ENCODE measurements at regions not wholly inside any gene's neighbourhood (a gene's known extent, or its start where the extent isn't known, plus 50 kb on each side); places are given as distances from the start of the nearest gene placed in this dataset.

DNA sequence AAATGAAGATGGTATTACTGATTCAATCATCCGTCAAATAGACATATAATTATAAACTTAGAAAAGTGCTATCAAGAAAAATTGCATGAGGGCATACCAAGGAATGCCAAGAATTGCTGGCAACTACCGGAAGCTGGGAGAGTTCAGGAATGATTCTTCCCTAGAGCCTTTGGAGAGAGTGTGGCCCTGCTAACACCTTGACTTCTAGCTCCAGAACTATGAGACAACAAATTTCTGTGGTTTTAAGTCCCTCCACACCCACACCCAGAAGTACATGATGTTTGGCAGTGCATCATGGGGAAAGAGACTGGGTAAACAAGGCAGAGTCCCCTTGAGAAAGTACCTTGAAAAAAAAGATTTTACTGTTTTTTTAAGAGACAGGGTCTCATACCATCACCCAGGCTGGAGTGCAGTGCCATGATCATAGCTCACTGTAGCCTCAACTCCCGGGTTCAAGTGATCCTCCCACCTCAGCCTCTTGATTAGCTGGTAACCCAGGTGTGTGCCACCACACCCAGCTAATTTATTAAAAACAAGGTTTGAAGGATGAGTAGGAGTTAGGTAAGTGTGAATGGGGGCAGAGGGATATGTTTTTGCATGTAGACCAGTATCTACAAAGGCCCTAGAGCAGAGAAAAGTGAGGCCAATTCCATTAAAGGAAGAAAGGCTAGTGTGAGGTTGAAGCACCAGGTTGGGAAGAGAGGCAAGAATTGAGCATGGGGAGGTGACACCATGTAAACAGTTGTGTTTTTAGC, 53.1 kb downstream of the GSX2 start:
- DNase-seq (ENCODE audit: low spot score): no peak

DNA sequence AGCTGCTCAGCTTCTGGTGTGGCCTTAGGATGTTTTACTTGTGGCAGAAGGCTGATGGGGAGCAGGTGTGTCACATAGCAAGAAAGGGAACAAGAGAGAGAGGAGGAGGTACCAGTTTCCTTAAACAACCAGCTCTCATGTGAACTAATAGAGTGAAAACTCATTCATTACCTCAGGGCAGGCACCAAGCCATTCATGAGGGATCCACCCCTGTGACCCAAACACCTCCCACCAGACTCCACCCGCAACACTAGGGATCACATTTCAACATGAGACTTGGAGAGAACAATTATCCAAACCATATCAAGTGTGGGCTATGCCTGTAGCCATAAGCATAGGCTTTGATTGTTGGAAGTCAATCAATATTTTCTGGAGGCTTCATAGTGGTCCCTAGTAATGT, 56.0 kb downstream of the GSX2 start:
- no peak for DNase-seq (ENCODE audit: low spot score)

DNA sequence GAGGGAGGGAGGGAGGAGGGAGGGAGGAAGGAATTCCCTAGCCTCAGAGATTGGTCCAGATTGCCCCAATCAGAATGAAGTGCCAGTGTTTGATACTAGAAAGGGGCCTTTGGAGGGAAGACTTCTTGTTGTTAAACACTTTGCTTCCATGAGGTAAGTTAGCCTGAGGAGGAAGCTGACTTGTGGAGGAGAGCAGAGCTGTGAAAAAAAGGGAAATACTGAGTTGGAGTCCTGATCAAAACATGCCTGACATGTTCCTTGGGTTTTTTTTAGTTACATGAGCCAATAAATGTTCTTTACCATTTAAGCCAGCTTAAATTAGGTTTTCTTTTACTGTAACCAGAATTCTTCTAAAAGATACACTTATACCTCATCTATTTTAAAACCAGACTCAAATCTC, 57.6 kb downstream of the GSX2 start:
- no peak for DNase-seq (ENCODE audit: low spot score)

GRCh38 chr4:54159543-54159942, 59.6 kb downstream of the GSX2 start:
- no peak for DNase-seq (ENCODE audit: low spot score)

- no peak for DNase-seq (ENCODE audit: low spot score)
These were observed 64.1 kb upstream of the PDGFRA start for GRCh38 chr4:54165011-54165410.

GRCh38 chr4:54165438-54165837, 63.7 kb upstream of the PDGFRA start:
- DNase-seq (ENCODE audit: low spot score): no peak

DNA sequence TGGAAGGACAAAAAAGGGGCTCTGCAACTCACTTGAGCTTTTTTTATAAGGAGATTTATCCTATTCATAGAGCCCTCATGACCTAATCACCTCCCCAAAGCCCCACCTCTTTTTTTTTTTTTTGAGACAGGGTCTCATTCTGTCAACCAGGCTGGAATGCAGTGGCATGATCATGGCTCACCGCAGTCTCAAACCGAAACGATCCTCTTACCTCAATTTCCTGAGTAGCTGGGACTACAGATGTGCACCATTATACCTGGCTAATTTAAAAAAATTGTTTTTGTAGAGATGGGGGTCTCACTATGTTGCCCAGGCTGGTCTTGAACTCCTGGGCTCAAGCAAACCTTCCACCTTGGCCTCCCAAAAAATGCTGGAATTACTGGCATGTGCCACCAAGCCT, 61.6 kb upstream of the PDGFRA start:
- DNase-seq (ENCODE audit: low spot score): no peak

DNA sequence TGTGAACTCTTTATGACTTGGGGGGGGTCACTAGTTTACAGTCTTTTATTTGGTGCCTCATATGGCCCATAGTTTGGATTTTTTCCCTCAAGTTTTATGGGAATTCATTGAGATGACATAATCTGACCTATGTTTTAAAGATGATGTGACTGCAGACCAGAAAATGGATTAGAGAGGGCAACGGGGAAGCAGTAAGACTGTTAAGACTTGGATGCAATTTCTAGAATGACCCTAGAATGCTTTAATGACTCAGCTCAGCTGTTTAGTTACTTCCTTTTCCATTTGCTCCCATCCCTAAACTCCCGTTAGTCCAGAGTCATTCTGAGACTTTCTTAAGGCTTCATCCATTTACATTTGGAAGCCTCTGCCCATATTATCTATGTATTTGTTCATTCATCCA, 59.9 kb upstream of the PDGFRA start:
- no peak for DNase-seq (ENCODE audit: low spot score)

GRCh38 chr4:54172156-54172555, 56.9 kb upstream of the PDGFRA start:
- DNase-seq (ENCODE audit: low spot score): peak; percentile 59

DNA sequence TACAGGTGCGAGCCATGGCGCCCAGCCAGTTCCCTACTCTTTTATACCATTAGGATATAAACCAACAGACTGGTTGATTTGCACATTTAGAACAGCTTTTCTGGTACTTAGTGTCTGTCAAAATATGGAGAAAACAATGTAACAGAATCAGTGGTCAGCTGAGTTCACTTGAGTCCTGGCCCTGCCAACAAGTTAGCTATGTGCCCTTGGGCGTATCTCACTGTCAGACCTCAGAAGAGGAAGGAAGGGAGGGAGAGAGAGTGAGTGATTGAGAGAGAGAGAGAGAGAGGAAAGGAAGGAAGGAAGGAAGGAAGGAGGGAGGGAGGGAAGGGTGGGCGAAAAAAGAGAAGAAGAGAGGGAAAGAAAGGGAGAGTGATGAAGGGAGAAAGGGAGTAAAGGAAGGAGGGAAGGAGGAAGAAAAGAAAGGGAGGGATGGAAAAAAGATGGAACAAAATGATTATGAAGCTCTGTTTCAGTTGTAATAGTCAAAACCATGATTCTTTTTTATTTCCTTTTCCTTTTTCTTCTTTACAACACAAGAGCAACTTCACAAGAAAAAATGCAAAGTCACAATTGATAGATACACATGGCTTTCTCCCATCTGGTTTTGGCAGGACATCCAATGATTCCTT, 55.7 kb upstream of the PDGFRA start:
- DNase-seq (ENCODE audit: low spot score): no peak

- no peak for DNase-seq (ENCODE audit: low spot score)
These were observed 52.9 kb upstream of the PDGFRA start for GRCh38 chr4:54176202-54176601.

Data from germinal center (tissue), 1 donor.